C4-2B (cell line): ENCODE measurements at regions not wholly inside any gene's neighbourhood (a gene's known extent, or its start where the extent isn't known, plus 50 kb on each side); places are given as distances from the start of the nearest gene placed in this dataset.

Experiments
- ZFX ChIP-seq: fragments of 450-650 bp; IDR thresholded peaks from 2 replicates; pipeline ENCODE4 v1.6.1; 2017
- TF ChIP-seq, protein P1 (sequence below): fragments of 450-650 bp; conservative IDR thresholded peaks from 2 replicates; pipeline ENCODE4 v1.5.1; 2017; ENCODE audit warnings: mild to moderate bottlenecking

- TF ChIP-seq, protein P1, sequence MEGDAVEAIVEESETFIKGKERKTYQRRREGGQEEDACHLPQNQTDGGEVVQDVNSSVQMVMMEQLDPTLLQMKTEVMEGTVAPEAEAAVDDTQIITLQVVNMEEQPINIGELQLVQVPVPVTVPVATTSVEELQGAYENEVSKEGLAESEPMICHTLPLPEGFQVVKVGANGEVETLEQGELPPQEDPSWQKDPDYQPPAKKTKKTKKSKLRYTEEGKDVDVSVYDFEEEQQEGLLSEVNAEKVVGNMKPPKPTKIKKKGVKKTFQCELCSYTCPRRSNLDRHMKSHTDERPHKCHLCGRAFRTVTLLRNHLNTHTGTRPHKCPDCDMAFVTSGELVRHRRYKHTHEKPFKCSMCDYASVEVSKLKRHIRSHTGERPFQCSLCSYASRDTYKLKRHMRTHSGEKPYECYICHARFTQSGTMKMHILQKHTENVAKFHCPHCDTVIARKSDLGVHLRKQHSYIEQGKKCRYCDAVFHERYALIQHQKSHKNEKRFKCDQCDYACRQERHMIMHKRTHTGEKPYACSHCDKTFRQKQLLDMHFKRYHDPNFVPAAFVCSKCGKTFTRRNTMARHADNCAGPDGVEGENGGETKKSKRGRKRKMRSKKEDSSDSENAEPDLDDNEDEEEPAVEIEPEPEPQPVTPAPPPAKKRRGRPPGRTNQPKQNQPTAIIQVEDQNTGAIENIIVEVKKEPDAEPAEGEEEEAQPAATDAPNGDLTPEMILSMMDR, result no peak
- no peak for TF ChIP-seq ZFX
These were observed 170.5 kb downstream of the NDUFA10 start for GRCh38 chr2:239854596-239854995.
